ENCODE measurements at regions not wholly inside any gene's neighbourhood (a gene's known extent, or its start where the extent isn't known, plus 50 kb on each side); places are given as distances from the start of the nearest gene placed in this dataset.
"Not testable (repeated sequence)": the region's sequence is repeated elsewhere in the genome, so short reads cannot be mapped to it uniquely, and the experiment has no call there.

- no peak for DNase-seq (ENCODE audit: extremely low read depth, low read depth, low spot score)
These were observed 438.9 kb downstream of the NAV3 start for GRCh38 chr12:78269620-78270019.

- DNase-seq (ENCODE audit: extremely low read depth, low read depth, low spot score), result no peak
These were observed 440.9 kb downstream of the NAV3 start for GRCh38 chr12:78271546-78271945.

- no peak for DNase-seq (ENCODE audit: extremely low read depth, low read depth, low spot score)
These were observed 445.2 kb downstream of the NAV3 start for GRCh38 chr12:78275886-78276285.

- DNase-seq (ENCODE audit: extremely low read depth, low read depth, low spot score), result no peak
These were observed 448.1 kb downstream of the NAV3 start for GRCh38 chr12:78278706-78279190.

GRCh38 chr12:78279567-78279966 is 448.9 kb downstream of the NAV3 start:
- no peak for DNase-seq (ENCODE audit: extremely low read depth, low read depth, low spot score)

GRCh38 chr12:78281102-78281501 is 450.4 kb downstream of the NAV3 start:
- DNase-seq (ENCODE audit: extremely low read depth, low read depth, low spot score), result not testable (repeated sequence)

GRCh38 chr12:78284417-78284816 is 453.7 kb downstream of the NAV3 start:
- no peak for DNase-seq (ENCODE audit: extremely low read depth, low read depth, low spot score)

GRCh38 chr12:78290606-78291345 is 460.1 kb downstream of the NAV3 start:
- DNase-seq (ENCODE audit: extremely low read depth, low read depth, low spot score), result no peak

- DNase-seq (ENCODE audit: extremely low read depth, low read depth, low spot score), result no peak
These were observed 462.5 kb downstream of the NAV3 start for GRCh38 chr12:78293059-78293686.

- DNase-seq (ENCODE audit: extremely low read depth, low read depth, low spot score), result not testable (repeated sequence)
These were observed 470.6 kb downstream of the NAV3 start for GRCh38 chr12:78301282-78301681.

- DNase-seq (ENCODE audit: extremely low read depth, low read depth, low spot score), result no peak
These were observed 475.1 kb downstream of the NAV3 start for GRCh38 chr12:78305808-78306207.

GRCh38 chr12:78306236-78306635 is 475.5 kb downstream of the NAV3 start:
- no peak for DNase-seq (ENCODE audit: extremely low read depth, low read depth, low spot score)

GRCh38 chr12:78308701-78309100 is 478.0 kb downstream of the NAV3 start:
- DNase-seq (ENCODE audit: extremely low read depth, low read depth, low spot score), result no peak

- no peak for DNase-seq (ENCODE audit: extremely low read depth, low read depth, low spot score)
These were observed 484.3 kb downstream of the NAV3 start for GRCh38 chr12:78315028-78315427.

- DNase-seq (ENCODE audit: extremely low read depth, low read depth, low spot score), result no peak
These were observed 485.4 kb downstream of the NAV3 start for GRCh38 chr12:78316136-78316535.

- no peak for DNase-seq (ENCODE audit: extremely low read depth, low read depth, low spot score)
These were observed 486.2 kb downstream of the NAV3 start for GRCh38 chr12:78316631-78317468.

GRCh38 chr12:78321696-78322095 is 491.0 kb downstream of the NAV3 start:
- no peak for DNase-seq (ENCODE audit: extremely low read depth, low read depth, low spot score)

- DNase-seq (ENCODE audit: extremely low read depth, low read depth, low spot score), result no peak
These were observed 492.5 kb downstream of the NAV3 start for GRCh38 chr12:78323226-78323625.

GRCh38 chr12:78324234-78324633 is 493.5 kb downstream of the NAV3 start:
- DNase-seq (ENCODE audit: extremely low read depth, low read depth, low spot score), result no peak

- DNase-seq (ENCODE audit: extremely low read depth, low read depth, low spot score), result no peak
These were observed 497.8 kb downstream of the NAV3 start for GRCh38 chr12:78328524-78328923.

- no peak for DNase-seq (ENCODE audit: extremely low read depth, low read depth, low spot score)
These were observed 499.4 kb downstream of the NAV3 start for GRCh38 chr12:78330131-78330530.

Data from glomerular endothelial cell (primary cell).